Caco-2 (cell line): ENCODE measurements at regions not wholly inside any gene's neighbourhood (a gene's known extent, or its start where the extent isn't known, plus 50 kb on each side); places are given as distances from the start of the nearest gene placed in this dataset.

Experiments
- BruUV-seq: library from RNA; stranded (reverse); fragments of 400-500 nt; replicated peaks from 2 replicates; lab custom pipeline; 2021; lab: Mats Ljungman, UMichigan
- CTCF ChIA-PET: fragments of 300-600 bp; sonication (Branson Sonifier 250); formaldehyde crosslinking; loops from one replicate; lab custom pipeline; 2022; ENCODE audit warnings: antibody characterized with exemption; lab: Charles Lee
- POLR2A ChIA-PET: fragments of 300-600 bp; sonication (Branson Sonifier 250); formaldehyde crosslinking; loops from one replicate; lab custom pipeline; 2022; ENCODE audit warnings: antibody characterized with exemption; lab: Charles Lee
- DNase-seq, 2 experiments: peaks; one replicate each; pipeline versions ENCODE4 v3.0.0 to v3.0.0-alpha.2; 2020 to 2022
- H3K27me3 ChIP-seq: replicated peaks from 2 replicates; pipeline ENCODE4 v1.6.0; 2011; ENCODE audit warnings: low read length; ENCODE audit not compliant: control insufficient read depth, insufficient read depth
- H3K36me3 ChIP-seq: 2 replicates; pipeline ENCODE4 v1.5.1; 2011; ENCODE audit warnings: low read length; ENCODE audit not compliant: control insufficient read depth, insufficient read depth
- H3K4me1 ChIP-seq: fragments of 250-450 bp; sonication (Bioruptor Pico); 2 replicates; pipeline ENCODE4 v1.5.1; 2020; ENCODE audit warnings: mild to moderate bottlenecking
- H3K4me3 ChIP-seq: 2 replicates; pipeline ENCODE4 v1.5.1; 2011; ENCODE audit warnings: low read depth, mild to moderate bottlenecking, control low read depth, low read length
- H3K9me3 ChIP-seq: fragments of 250-450 bp; sonication (Bioruptor Pico); 2 replicates; pipeline ENCODE4 v1.5.1; 2020; ENCODE audit warnings: mild to moderate bottlenecking, moderate library complexity
- H3K27ac Mint-ChIP-seq: one replicate; pipeline ENCODE4 v1.8.0; 2022; ENCODE audit warnings: mixed read lengths; ENCODE audit not compliant: unreplicated experiment
- H3K27me3 Mint-ChIP-seq: one replicate; pipeline ENCODE4 v1.8.0; 2022; ENCODE audit warnings: mixed read lengths; ENCODE audit not compliant: insufficient read depth, unreplicated experiment
- H3K36me3 Mint-ChIP-seq: one replicate; pipeline ENCODE4 v1.8.0; 2022; ENCODE audit warnings: mild to moderate bottlenecking, mixed read lengths; ENCODE audit not compliant: insufficient read depth, unreplicated experiment
- H3K4me1 Mint-ChIP-seq: one replicate; pipeline ENCODE4 v1.8.0; 2022; ENCODE audit warnings: low read depth, mixed read lengths; ENCODE audit not compliant: unreplicated experiment
- H3K4me3 Mint-ChIP-seq: one replicate; pipeline ENCODE4 v1.8.0; 2022; ENCODE audit warnings: mild to moderate bottlenecking, moderate library complexity, mixed read lengths; ENCODE audit not compliant: unreplicated experiment
- H3K9me3 Mint-ChIP-seq: one replicate; pipeline ENCODE4 v1.8.0; 2022; ENCODE audit warnings: mixed read lengths; ENCODE audit not compliant: unreplicated experiment
- CTCF ChIP-seq, 2 experiments: fragments of 200-600 bp in 1 of 2; IDR thresholded peaks; 1 replicate in 1 of 2; 2 replicates in 1 of 2; pipeline versions ENCODE4 v1.5.1 to v1.8.0; 2011 to 2022; ENCODE audit warnings: antibody characterized with exemption in 1 of 2, control low read depth in 1 of 2, inconsistent platforms in 1 of 2, low read depth in 1 of 2, low read length in 1 of 2, mild to moderate bottlenecking in 1 of 2, moderate library complexity in 1 of 2; ENCODE audit not compliant: insufficient read depth in 1 of 2, severe bottlenecking in 1 of 2, unreplicated experiment in 1 of 2
- intact Hi-C: fragments of 100-400 bp; cut with micrococcal nuclease; formaldehyde crosslinking; loops from one replicate; pipeline ENCODE4 v1.10.0; 2022; ENCODE audit not compliant: unreplicated experiment

- no peaks in the 10 kb centered on the region for H3K36me3 Mint-ChIP-seq
- no peak for TF ChIP-seq CTCF (IDR thresholded peaks at IDR 0.05; ENCODE audit: insufficient read depth in 1 of 2, low read depth in 1 of 2, low read length in 1 of 2, severe bottlenecking in 1 of 2, unreplicated experiment in 1 of 2)
- H3K4me3 Mint-ChIP-seq: no peak overlapping the region
- no peaks in the 10 kb centered on the region for H3K27me3 ChIP-seq
- intact Hi-C loops: no loop called here
- H3K9me3 Mint-ChIP-seq: no peaks in the 10 kb centered on the region
- CTCF ChIA-PET: no interaction called here
- H3K9me3 ChIP-seq: no peaks in the 10 kb centered on the region
- H3K4me1 ChIP-seq: no peaks in the 10 kb centered on the region
- H3K4me1 Mint-ChIP-seq: no peaks in the 10 kb centered on the region
- no peaks in the 10 kb centered on the region for H3K36me3 ChIP-seq
- no peak overlapping the region for H3K4me3 ChIP-seq
- POLR2A ChIA-PET: no interaction called here
- no peak overlapping the region for H3K27ac Mint-ChIP-seq
- no TSS peak for BruUV-seq
- DNase-seq: no peak
- H3K27me3 Mint-ChIP-seq: no peaks in the 10 kb centered on the region
Measured at GRCh38 chr9:82543726-82544125, 519.2 kb downstream of the RASEF start.

- ChIA-PET CTCF (no interaction called here), POLR2A (no interaction called here)
- no peak for TF ChIP-seq CTCF (IDR thresholded peaks at IDR 0.05; ENCODE audit: insufficient read depth in 1 of 2, low read depth in 1 of 2, low read length in 1 of 2, severe bottlenecking in 1 of 2, unreplicated experiment in 1 of 2)
Measured at GRCh38 chr9:82546136-82546535, 516.8 kb downstream of the RASEF start.

GRCh38 chr9:82547995-82548394 is 514.9 kb downstream of the RASEF start:
- Histone ChIP-seq H3K4me3 (no peak overlapping the region), H3K27me3 (no peaks in the 10 kb centered on the region), H3K4me1 (no peaks in the 10 kb centered on the region), H3K9me3 (no peaks in the 10 kb centered on the region), H3K36me3 (no peaks in the 10 kb centered on the region)
- Mint-ChIP-seq H3K36me3 (no peaks in the 10 kb centered on the region), H3K4me1 (no peaks in the 10 kb centered on the region), H3K27me3 (no peaks in the 10 kb centered on the region), H3K4me3 (no peak overlapping the region), H3K27ac (no peak overlapping the region), H3K9me3 (no peaks in the 10 kb centered on the region)
- no peak for DNase-seq
- CTCF ChIA-PET: no interaction called here
- BruUV-seq: no TSS peak
- POLR2A ChIA-PET: no interaction called here
- intact Hi-C loops: loop anchor here (5.0 kb wide), 1 partner anchor 59 kb away; no protein-coding TSS in a partner anchor
- TF ChIP-seq CTCF (IDR thresholded peaks at IDR 0.05; ENCODE audit: insufficient read depth in 1 of 2, low read depth in 1 of 2, low read length in 1 of 2, severe bottlenecking in 1 of 2, unreplicated experiment in 1 of 2): no peak

More at GRCh38 chr9:82546136-82546535, 516.8 kb downstream of the RASEF start:
- no peaks in the 10 kb centered on the region for H3K36me3 Mint-ChIP-seq
- H3K4me1 Mint-ChIP-seq: no peaks in the 10 kb centered on the region
- H3K9me3 Mint-ChIP-seq: no peaks in the 10 kb centered on the region
- BruUV-seq: no TSS peak
- DNase-seq: no peak
- no peaks in the 10 kb centered on the region for H3K4me1 ChIP-seq
- no peaks in the 10 kb centered on the region for H3K36me3 ChIP-seq
- no peaks in the 10 kb centered on the region for H3K27me3 Mint-ChIP-seq
- no peak overlapping the region for H3K4me3 Mint-ChIP-seq
- no peaks in the 10 kb centered on the region for H3K27me3 ChIP-seq
- intact Hi-C loops: loop anchor here (5.0 kb wide), 1 partner anchor 61 kb away; no protein-coding TSS in a partner anchor
- H3K9me3 ChIP-seq: no peaks in the 10 kb centered on the region
- H3K4me3 ChIP-seq: no peak overlapping the region
- H3K27ac Mint-ChIP-seq: no peak overlapping the region
